ENCODE measurements at regions not wholly inside any gene's neighbourhood (a gene's known extent, or its start where the extent isn't known, plus 50 kb on each side); places are given as distances from the start of the nearest gene placed in this dataset.

- TF ChIP-seq TAF1 (conservative IDR thresholded peaks at IDR 0.05) (no peak), MAX (IDR thresholded peaks at IDR 0.05) (no peak), REST (IDR thresholded peaks at IDR 0.05) (no peak), CTCF (IDR thresholded peaks at IDR 0.05; ENCODE audit: low read depth, low read length, missing input control) (no peak), ZBTB33 (IDR thresholded peaks at IDR 0.05) (no peak), GABPA (IDR thresholded peaks at IDR 0.05 in 1 of 2, conservative IDR thresholded peaks at IDR 0.05 in 1 of 2) (no peak), JUND (IDR thresholded peaks at IDR 0.05) (no peak), RAD21 (IDR thresholded peaks at IDR 0.05) (no peak), ATF3 (IDR thresholded peaks at IDR 0.05) (no peak)
These were observed 282.3 kb upstream of the PRICKLE1 start for GRCh38 chr12:42871816-42872215.

Data from liver (tissue), 3 donors.